ENCODE measurements at regions not wholly inside any gene's neighbourhood (a gene's known extent, or its start where the extent isn't known, plus 50 kb on each side); places are given as distances from the start of the nearest gene placed in this dataset.

DNA sequence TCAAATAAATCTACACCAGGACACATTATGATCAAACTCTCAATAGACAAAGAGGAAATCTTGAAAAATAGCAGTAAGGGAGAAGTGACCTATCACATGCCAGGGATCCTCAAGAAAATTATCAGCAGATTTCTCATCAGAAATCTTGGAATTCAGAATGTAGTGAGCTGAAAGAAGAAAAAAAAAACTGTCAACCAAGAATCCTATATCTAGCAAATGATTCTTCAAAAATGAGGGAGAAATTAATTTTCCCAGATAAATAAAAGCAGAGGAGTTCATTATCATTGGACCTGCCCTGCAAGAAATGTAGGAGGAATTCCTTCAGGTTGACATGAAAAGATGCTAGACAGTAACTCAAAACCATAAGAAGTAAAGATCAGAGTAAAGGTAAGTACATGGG, 363.6 kb downstream of the TFAP2A start:
- H3K27me3 ChIP-seq, result no peaks in the 10 kb centered on the region
- TF ChIP-seq POLR2A (IDR thresholded peaks at IDR 0.05), result no peak
- TF ChIP-seq, protein P1, sequence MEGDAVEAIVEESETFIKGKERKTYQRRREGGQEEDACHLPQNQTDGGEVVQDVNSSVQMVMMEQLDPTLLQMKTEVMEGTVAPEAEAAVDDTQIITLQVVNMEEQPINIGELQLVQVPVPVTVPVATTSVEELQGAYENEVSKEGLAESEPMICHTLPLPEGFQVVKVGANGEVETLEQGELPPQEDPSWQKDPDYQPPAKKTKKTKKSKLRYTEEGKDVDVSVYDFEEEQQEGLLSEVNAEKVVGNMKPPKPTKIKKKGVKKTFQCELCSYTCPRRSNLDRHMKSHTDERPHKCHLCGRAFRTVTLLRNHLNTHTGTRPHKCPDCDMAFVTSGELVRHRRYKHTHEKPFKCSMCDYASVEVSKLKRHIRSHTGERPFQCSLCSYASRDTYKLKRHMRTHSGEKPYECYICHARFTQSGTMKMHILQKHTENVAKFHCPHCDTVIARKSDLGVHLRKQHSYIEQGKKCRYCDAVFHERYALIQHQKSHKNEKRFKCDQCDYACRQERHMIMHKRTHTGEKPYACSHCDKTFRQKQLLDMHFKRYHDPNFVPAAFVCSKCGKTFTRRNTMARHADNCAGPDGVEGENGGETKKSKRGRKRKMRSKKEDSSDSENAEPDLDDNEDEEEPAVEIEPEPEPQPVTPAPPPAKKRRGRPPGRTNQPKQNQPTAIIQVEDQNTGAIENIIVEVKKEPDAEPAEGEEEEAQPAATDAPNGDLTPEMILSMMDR (IDR thresholded peaks at IDR 0.05), result no peak
- H3K36me3 ChIP-seq (replicated peaks in 1 of 2), result no peaks in the 10 kb centered on the region
- intact Hi-C loops (cut with DNase I), result no loop called here
- H3K27ac ChIP-seq, result no peak overlapping the region
- no peak for DNase-seq
- no peaks in the 10 kb centered on the region for H3K9me3 ChIP-seq (replicated peaks in 1 of 3)
- H3K4me3 ChIP-seq, result no peak overlapping the region
- H3K4me1 ChIP-seq (replicated peaks in 1 of 2), result no peaks in the 10 kb centered on the region

DNA sequence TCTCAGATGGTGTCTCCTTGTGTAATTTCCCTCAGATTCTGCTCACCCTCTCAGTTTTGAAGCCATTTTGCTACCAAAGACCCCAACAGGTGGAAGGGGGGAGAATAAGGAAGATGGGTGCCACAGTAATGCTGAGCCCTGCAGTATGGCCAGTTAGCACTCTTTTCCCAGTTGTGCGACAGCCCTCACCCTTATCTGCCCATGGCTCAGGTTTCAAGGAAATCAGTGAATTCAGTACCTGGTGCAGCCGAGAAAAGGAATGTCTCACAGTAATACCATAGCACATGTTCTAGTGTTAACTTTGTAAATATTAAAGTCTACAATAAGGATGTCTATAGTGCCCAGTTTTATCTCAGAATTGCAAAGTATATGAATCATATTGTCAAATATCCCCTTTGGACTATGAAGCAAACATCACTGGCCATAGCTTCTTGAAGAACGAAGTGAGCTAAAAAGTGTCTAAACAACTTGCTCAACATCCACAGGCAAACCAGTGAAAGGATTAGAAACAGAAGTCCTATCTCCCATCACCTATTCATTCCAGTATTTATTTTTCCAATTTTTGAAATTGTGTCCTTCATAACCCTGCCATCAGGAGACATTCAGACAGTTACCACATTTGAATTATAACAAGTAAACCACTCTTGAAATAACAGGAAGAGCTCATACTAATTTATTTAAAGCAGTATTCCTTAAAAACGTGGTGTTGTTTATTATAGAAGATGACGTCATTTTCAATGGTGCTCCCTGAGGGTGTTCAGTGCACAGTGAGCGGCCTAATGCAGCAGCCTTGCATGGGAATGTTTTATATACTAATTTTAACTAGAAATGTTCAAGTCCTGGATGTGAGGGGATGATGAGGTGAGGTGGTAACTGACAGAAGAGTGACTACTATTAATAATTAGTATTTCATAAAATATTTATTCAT, 366.2 kb downstream of the TFAP2A start:
- no peak for DNase-seq
- H3K4me3 ChIP-seq, result no peak overlapping the region
- TF ChIP-seq POLR2A (IDR thresholded peaks at IDR 0.05), result no peak
- TF ChIP-seq, protein P1 (IDR thresholded peaks at IDR 0.05), result no peak
- no peaks in the 10 kb centered on the region for H3K9me3 ChIP-seq (replicated peaks in 1 of 3)
- H3K27ac ChIP-seq, result no peak overlapping the region
- intact Hi-C loops (cut with DNase I), result no loop called here
- H3K4me1 ChIP-seq (replicated peaks in 1 of 2), result no peaks in the 10 kb centered on the region
- H3K27me3 ChIP-seq, result no peaks in the 10 kb centered on the region
- 46 to 55% (median 49%) methylated on average over 6 of the region's 6 CpGs for WGBS, 4 donors
- H3K36me3 ChIP-seq (replicated peaks in 1 of 2), result no peaks in the 10 kb centered on the region

DNA sequence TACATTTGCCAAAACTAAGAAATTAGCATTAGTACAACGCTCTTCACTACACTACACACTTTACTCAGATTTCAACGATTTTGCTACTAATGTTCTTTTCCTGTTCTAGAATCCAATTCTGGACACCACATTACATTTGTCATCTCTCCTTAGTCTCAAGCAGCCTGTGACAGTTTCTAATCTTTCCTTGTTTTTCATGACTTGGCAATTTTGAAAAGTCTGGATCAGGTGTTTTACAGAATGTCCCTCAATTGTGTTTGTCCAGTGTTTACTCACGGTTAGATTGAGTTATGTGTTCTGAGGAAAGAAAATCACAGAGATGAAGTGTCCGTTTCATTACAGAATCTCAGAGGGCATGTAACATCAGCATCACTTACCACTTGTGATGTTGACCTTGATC, 372.6 kb downstream of the TFAP2A start:
- Histone ChIP-seq H3K27ac (no peak overlapping the region), H3K4me1 (replicated peaks in 1 of 2) (no peaks in the 10 kb centered on the region), H3K36me3 (replicated peaks in 1 of 2) (no peaks in the 10 kb centered on the region), H3K4me3 (no peak overlapping the region), H3K9me3 (replicated peaks in 1 of 3) (no peaks in the 10 kb centered on the region), H3K27me3 (no peaks in the 10 kb centered on the region)
- no peak for TF ChIP-seq POLR2A (IDR thresholded peaks at IDR 0.05)
- TF ChIP-seq, protein P1 (IDR thresholded peaks at IDR 0.05), result no peak
- intact Hi-C loops (cut with DNase I), result no loop called here
- DNase-seq, result no peak
- 48 to 64% (median 62%) methylated on average over 4 of the region's 4 CpGs for WGBS, 4 donors

DNA sequence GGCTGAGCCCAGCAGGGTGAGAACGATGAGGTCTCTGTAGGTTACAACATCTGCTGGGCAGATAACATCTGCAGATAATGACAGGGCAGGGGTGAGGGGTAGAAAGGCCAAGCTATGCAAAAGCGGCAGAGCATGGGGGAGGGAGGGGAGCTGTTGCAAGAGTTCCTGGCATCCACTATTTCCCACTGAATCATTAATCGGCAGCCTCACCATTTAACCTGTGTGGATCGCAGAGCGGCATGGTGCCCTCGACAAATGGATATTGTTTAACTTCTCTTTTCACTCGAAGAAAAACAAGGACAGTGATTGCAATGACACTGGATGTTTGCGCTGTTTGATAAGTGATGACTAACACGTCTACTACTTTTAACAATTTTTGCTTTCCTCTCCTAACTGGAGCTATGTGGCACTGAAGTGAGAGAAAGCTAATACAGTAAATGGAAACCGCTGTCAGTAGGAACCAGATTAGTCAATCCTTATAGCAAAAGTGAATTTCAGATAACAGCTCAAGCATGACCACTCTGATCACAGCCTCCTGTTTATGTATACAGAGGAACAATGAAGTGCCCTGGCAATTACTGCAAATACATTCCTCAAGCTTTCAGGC, 381.5 kb downstream of the TFAP2A start:
- 40 to 48% (median 43%) methylated on average over 10 of the region's 10 CpGs for WGBS, 4 donors
- no peak for DNase-seq
- no peaks in the 10 kb centered on the region for H3K4me1 ChIP-seq (replicated peaks in 1 of 2)
- no peaks in the 10 kb centered on the region for H3K9me3 ChIP-seq (replicated peaks in 1 of 3)
- no peaks in the 10 kb centered on the region for H3K27me3 ChIP-seq
- no peak overlapping the region for H3K27ac ChIP-seq
- H3K4me3 ChIP-seq, result no peak overlapping the region
- H3K36me3 ChIP-seq (replicated peaks in 1 of 2), result no peaks in the 10 kb centered on the region
- TF ChIP-seq, protein P1 (IDR thresholded peaks at IDR 0.05), result no peak
- no peak for TF ChIP-seq POLR2A (IDR thresholded peaks at IDR 0.05)
- intact Hi-C loops (cut with DNase I), result loop anchor here in 1 of 2 donors (10.0 kb wide), 1 partner anchor 381 kb away; the partner anchor contains the start of gene TFAP2A
